Ectodermal cell (in vitro differentiated cells): ENCODE measurements at regions not wholly inside any gene's neighbourhood (a gene's known extent, or its start where the extent isn't known, plus 50 kb on each side); places are given as distances from the start of the nearest gene placed in this dataset.

ENCODE experiments used
- H3K27ac ChIP-seq: 2 replicates; pipeline ENCODE4 v1.7.0; 2013; ENCODE audit warnings: mild to moderate bottlenecking, low read depth, low read length; ENCODE audit not compliant: insufficient read depth, poor library complexity, severe bottlenecking
- H3K27me3 ChIP-seq: 2 replicates; pipeline ENCODE4 v1.7.0; 2013; ENCODE audit warnings: mild to moderate bottlenecking, low read length; ENCODE audit not compliant: insufficient read depth, control insufficient read depth, poor library complexity, severe bottlenecking
- H3K36me3 ChIP-seq: one replicate; pipeline ENCODE4 v1.7.0; 2013; ENCODE audit warnings: low read length; ENCODE audit not compliant: control insufficient read depth, insufficient read depth
- H3K4me1 ChIP-seq: one replicate; pipeline ENCODE4 v1.7.0; 2013; ENCODE audit warnings: low read length; ENCODE audit not compliant: control insufficient read depth, insufficient read depth
- H3K4me3 ChIP-seq: 2 replicates; pipeline ENCODE4 v1.7.0; 2013; ENCODE audit warnings: low read depth, low read length, control low read depth; ENCODE audit not compliant: insufficient read depth
- H3K9me3 ChIP-seq: 2 replicates; pipeline ENCODE4 v1.7.0; 2013; ENCODE audit warnings: mild to moderate bottlenecking, low read length, moderate library complexity; ENCODE audit not compliant: control insufficient read depth
- WGBS, 2 experiments: methylation state at CpG; one replicate each; pipeline ENCODE4 v1.1.7; 2013; ENCODE audit warnings: missing lambda C conversion rate in 2 of 2; 5-methylcytosine and 5-hydroxymethylcytosine counted together

GRCh38 chr13:100837631-100838030 is 163.0 kb upstream of the TMTC4 start:
- no peaks in the 10 kb centered on the region for H3K9me3 ChIP-seq
- no peaks in the 10 kb centered on the region for H3K4me1 ChIP-seq
- H3K27ac ChIP-seq = no peak overlapping the region
- H3K4me3 ChIP-seq = no peak overlapping the region
- H3K27me3 ChIP-seq = no peaks in the 10 kb centered on the region
- WGBS, 2 experiments = 94 to 100% methylated on average over 1 of the region's 1 CpG
- no peaks in the 10 kb centered on the region for H3K36me3 ChIP-seq

- H3K27me3 ChIP-seq = no peaks in the 10 kb centered on the region
- H3K9me3 ChIP-seq = no peaks in the 10 kb centered on the region
- no peak overlapping the region for H3K4me3 ChIP-seq
- WGBS, 2 experiments = 92 to 95% methylated on average over 4 of the region's 4 CpGs
- no peaks in the 10 kb centered on the region for H3K36me3 ChIP-seq
- H3K4me1 ChIP-seq = no peaks in the 10 kb centered on the region
- H3K27ac ChIP-seq = no peak overlapping the region
Observed at GRCh38 chr13:100836711-100837110, 162.1 kb upstream of the TMTC4 start.

GRCh38 chr13:100835695-100836094 is 161.1 kb upstream of the TMTC4 start:
- WGBS, 2 experiments = 88 to 95% methylated on average over 1 to 4 of the region's 5 CpGs
- no peak overlapping the region for H3K4me3 ChIP-seq
- H3K27me3 ChIP-seq = no peaks in the 10 kb centered on the region
- H3K27ac ChIP-seq = no peak overlapping the region
- no peaks in the 10 kb centered on the region for H3K9me3 ChIP-seq
- no peaks in the 10 kb centered on the region for H3K36me3 ChIP-seq
- no peaks in the 10 kb centered on the region for H3K4me1 ChIP-seq

- no peak overlapping the region for H3K4me3 ChIP-seq
- no peaks in the 10 kb centered on the region for H3K9me3 ChIP-seq
- no peaks in the 10 kb centered on the region for H3K36me3 ChIP-seq
- 80 to 83% methylated on average over 6 of the region's 6 CpGs for WGBS, 2 experiments
- H3K27me3 ChIP-seq = no peaks in the 10 kb centered on the region
- H3K27ac ChIP-seq = no peak overlapping the region
- no peaks in the 10 kb centered on the region for H3K4me1 ChIP-seq
Observed at GRCh38 chr13:100833427-100833826, 158.8 kb upstream of the TMTC4 start.

GRCh38 chr13:100828226-100828625 is 153.6 kb upstream of the TMTC4 start:
- Histone ChIP-seq H3K27ac (no peak overlapping the region), H3K4me3 (no peak overlapping the region), H3K36me3 (no peaks in the 10 kb centered on the region), H3K9me3 (no peaks in the 10 kb centered on the region), H3K27me3 (no peaks in the 10 kb centered on the region), H3K4me1 (no peaks in the 10 kb centered on the region)
- WGBS, 2 experiments = 47 to 53% methylated on average over 5 of the region's 5 CpGs

- H3K4me1 ChIP-seq = no peaks in the 10 kb centered on the region
- no peaks in the 10 kb centered on the region for H3K36me3 ChIP-seq
- no peak overlapping the region for H3K4me3 ChIP-seq
- H3K9me3 ChIP-seq = no peaks in the 10 kb centered on the region
- WGBS, 2 experiments = 88 to 89% methylated on average over 7 to 8 of the region's 8 CpGs
- H3K27ac ChIP-seq = no peak overlapping the region
- no peaks in the 10 kb centered on the region for H3K27me3 ChIP-seq
Observed at GRCh38 chr13:100827489-100828176, 153.0 kb upstream of the TMTC4 start.

GRCh38 chr13:100826441-100826840 is 151.8 kb upstream of the TMTC4 start:
- Histone ChIP-seq H3K36me3 (no peaks in the 10 kb centered on the region), H3K4me3 (no peak overlapping the region), H3K27ac (no peak overlapping the region), H3K9me3 (no peaks in the 10 kb centered on the region), H3K4me1 (no peaks in the 10 kb centered on the region), H3K27me3 (no peaks in the 10 kb centered on the region)
- WGBS, 2 experiments = 94% methylated on average over 3 of the region's 3 CpGs

- H3K27me3 ChIP-seq = no peaks in the 10 kb centered on the region
- H3K36me3 ChIP-seq = no peaks in the 10 kb centered on the region
- no peaks in the 10 kb centered on the region for H3K4me1 ChIP-seq
- no peak overlapping the region for H3K4me3 ChIP-seq
- no peak overlapping the region for H3K27ac ChIP-seq
- 95 to 96% methylated on average over 3 of the region's 3 CpGs for WGBS, 2 experiments
- H3K9me3 ChIP-seq = no peaks in the 10 kb centered on the region
Observed at GRCh38 chr13:100825557-100825956, 151.0 kb upstream of the TMTC4 start.

- Histone ChIP-seq H3K9me3 (no peaks in the 10 kb centered on the region), H3K27ac (no peak overlapping the region), H3K4me1 (no peaks in the 10 kb centered on the region), H3K27me3 (no peaks in the 10 kb centered on the region), H3K4me3 (no peak overlapping the region), H3K36me3 (no peaks in the 10 kb centered on the region)
- WGBS, 2 experiments = 85 to 92% methylated on average over 3 of the region's 3 CpGs
Observed at GRCh38 chr13:100824366-100824765, 149.8 kb upstream of the TMTC4 start.

- Histone ChIP-seq H3K9me3 (no peaks in the 10 kb centered on the region), H3K27ac (no peak overlapping the region), H3K27me3 (no peaks in the 10 kb centered on the region), H3K4me3 (no peak overlapping the region), H3K4me1 (no peaks in the 10 kb centered on the region), H3K36me3 (no peaks in the 10 kb centered on the region)
- 88 to 91% methylated on average over 3 of the region's 3 CpGs for WGBS, 2 experiments
Observed at GRCh38 chr13:100823448-100823847, 148.9 kb upstream of the TMTC4 start.
